Endothelial cell of umbilical vein (primary cell): ENCODE measurements at regions not wholly inside any gene's neighbourhood (a gene's known extent, or its start where the extent isn't known, plus 50 kb on each side); places are given as distances from the start of the nearest gene placed in this dataset.

ENCODE experiments used
- BruUV-seq: library from RNA; stranded (reverse); fragments of 400-500 nt; replicated peaks from 2 replicates; lab custom pipeline; 2021; lab: Mats Ljungman, UMichigan
- CTCF ChIA-PET: fragments of 300-600, 350-600 bp; sonication (Branson Sonifier 250); formaldehyde crosslinking; loops from one replicate; lab custom pipeline; 2021; ENCODE audit warnings: antibody characterized with exemption, inconsistent platforms; lab: Charles Lee
- POLR2A ChIA-PET: fragments of 300-600, 350-600 bp; sonication (Branson Sonifier 250); formaldehyde crosslinking; loops from one replicate; lab custom pipeline; 2021; ENCODE audit warnings: antibody characterized with exemption, inconsistent platforms; lab: Charles Lee
- DNase-seq: peaks from one replicate; pipeline ENCODE4 v3.0.0-alpha.2; 2011; ENCODE audit warnings: low read depth, low spot score
- FAIRE-seq: peaks from 2 replicates; lab custom pipeline; 2011; peaks lifted over from hg19 to GRCh38; lab: Jason Lieb, UNC
- H2AFZ ChIP-seq: 2 replicates; pipeline ENCODE4 v1.6.0; 2012; ENCODE audit warnings: low read depth, low read length, control low read depth, inconsistent platforms
- H3K27ac ChIP-seq: 2 replicates; pipeline ENCODE4 v1.5.1; 2011; ENCODE audit warnings: low read depth, mild to moderate bottlenecking, control low read depth, low read length, moderate library complexity; ENCODE audit not compliant: insufficient read depth
- H3K27me3 ChIP-seq, 2 experiments: 2 replicates each; pipeline versions ENCODE4 v1.6.0 to v1.6.1; 2011; ENCODE audit warnings: low read length in 2 of 2, mixed read lengths in 1 of 2; ENCODE audit not compliant: control insufficient read depth in 2 of 2, insufficient read depth in 2 of 2
- H3K36me3 ChIP-seq, 2 experiments: 2 replicates in 1 of 2; 3 replicates in 1 of 2; pipeline ENCODE4 v1.5.1; 2011; ENCODE audit warnings: low read length in 2 of 2, mild to moderate bottlenecking in 1 of 2, moderate library complexity in 1 of 2; ENCODE audit not compliant: control insufficient read depth in 2 of 2, insufficient read depth in 2 of 2; ENCODE audit errors: extremely low read depth in 1 of 2
- H3K4me1 ChIP-seq: 3 replicates; pipeline ENCODE4 v1.5.1; 2011; ENCODE audit warnings: mild to moderate bottlenecking, low read length; ENCODE audit not compliant: control insufficient read depth, insufficient read depth; ENCODE audit errors: extremely low read depth
- H3K4me2 ChIP-seq: 2 replicates; pipeline ENCODE4 v1.6.1; 2011; ENCODE audit warnings: low read length, control low read depth, mixed read lengths; ENCODE audit not compliant: insufficient read depth
- H3K4me3 ChIP-seq, 3 experiments: fragments of 200-600 bp in 1 of 3; sonication (generic), shearing (Covaris generic) in 1 of 3; replicated peaks in 1 of 3; 2 replicates each; pipeline ENCODE4 v1.5.1; 2011 to 2016; ENCODE audit warnings: control low read depth in 3 of 3, low read length in 3 of 3, mild to moderate bottlenecking in 2 of 3, inconsistent platforms in 1 of 3, low read depth in 1 of 3, moderate library complexity in 1 of 3; ENCODE audit not compliant: insufficient read depth in 1 of 3
- H3K79me2 ChIP-seq: 2 replicates; pipeline ENCODE4 v1.6.0; 2012; ENCODE audit warnings: low read length, inconsistent platforms; ENCODE audit not compliant: control insufficient read depth, insufficient read depth
- H3K9ac ChIP-seq: replicated peaks from 2 replicates; pipeline ENCODE3; 2011; ENCODE audit warnings: low read length, control low read depth; ENCODE audit not compliant: insufficient read depth; ENCODE audit errors: extremely low read depth
- H3K9me1 ChIP-seq: replicated peaks from 3 replicates; pipeline ENCODE4 v1.6.0; 2011; ENCODE audit warnings: mild to moderate bottlenecking, low read length; ENCODE audit not compliant: control insufficient read depth, insufficient read depth; ENCODE audit errors: extremely low read depth
- H3K9me3 ChIP-seq: replicated peaks from 2 replicates; pipeline ENCODE4 v1.5.1; 2012; ENCODE audit warnings: low read length, inconsistent platforms; ENCODE audit not compliant: control insufficient read depth, insufficient read depth
- H4K20me1 ChIP-seq: replicated peaks from 2 replicates; pipeline ENCODE3; 2011; ENCODE audit warnings: mild to moderate bottlenecking, low read length; ENCODE audit not compliant: control insufficient read depth, insufficient read depth; ENCODE audit errors: extremely low read depth
- CTCF ChIP-seq, 2 donors: IDR thresholded peaks; 1 replicate in 1 of 2; 2 replicates in 1 of 2; pipeline ENCODE4 v1.5.1; 2011; ENCODE audit warnings: low read length in 2 of 2, mild to moderate bottlenecking in 2 of 2, moderate library complexity in 2 of 2, control low read depth in 1 of 2, inconsistent platforms in 1 of 2, low read depth in 1 of 2; ENCODE audit not compliant: insufficient read depth in 1 of 2; ENCODE audit errors: extremely low read depth in 1 of 2
- EZH2 ChIP-seq: IDR thresholded peaks from 2 replicates; pipeline ENCODE4 v1.6.1; 2012; ENCODE audit warnings: borderline replicate concordance, low read depth, mild to moderate bottlenecking, moderate library complexity, low read length, inconsistent platforms; ENCODE audit not compliant: severe bottlenecking
- FOS ChIP-seq: IDR thresholded peaks from 2 replicates; pipeline ENCODE4 v1.6.1; 2011; ENCODE audit warnings: mild to moderate bottlenecking, low read length, moderate library complexity, borderline replicate concordance; ENCODE audit not compliant: insufficient read depth
- GATA2 ChIP-seq: IDR thresholded peaks from 2 replicates; pipeline ENCODE4 v1.7.0; 2011; ENCODE audit warnings: low read depth, mild to moderate bottlenecking, moderate library complexity, mixed read lengths, low read length; ENCODE audit not compliant: insufficient read length, insufficient read depth
- JUN ChIP-seq: IDR thresholded peaks from 2 replicates; pipeline ENCODE4 v1.6.1; 2011; ENCODE audit warnings: borderline replicate concordance, low read depth; ENCODE audit not compliant: insufficient read length, insufficient read depth
- MAX ChIP-seq: IDR thresholded peaks from 2 replicates; pipeline ENCODE4 v1.6.1; 2011; ENCODE audit not compliant: insufficient read depth, insufficient read length
- MYC ChIP-seq: IDR thresholded peaks from one replicate; pipeline ENCODE4 v1.6.1; 2011; ENCODE audit warnings: mild to moderate bottlenecking, low read depth, low read length
- POLR2A ChIP-seq: IDR thresholded peaks from 2 replicates; pipeline ENCODE4 v1.6.1; 2012; ENCODE audit warnings: low read depth, mild to moderate bottlenecking, control low read depth, low read length
- POLR2AphosphoS5 ChIP-seq: IDR thresholded peaks from 2 replicates; pipeline ENCODE4 v1.6.1; 2012; ENCODE audit warnings: low read depth, mild to moderate bottlenecking, control low read depth, low read length, moderate library complexity; ENCODE audit not compliant: insufficient read depth
- dilution Hi-C: fragments of 300-500 bp; cut with MboI; formaldehyde crosslinking; loops from one replicate; pipeline ENCODE4 v1.15.0; 2019; ENCODE audit warnings: low sequenced_read_pairs; ENCODE audit not compliant: extremely low pct_ligation_motif_present
- intact Hi-C: fragments of 100-400 bp; cut with micrococcal nuclease; formaldehyde crosslinking; loops from one replicate; pipeline ENCODE4 v1.10.0; 2022

GRCh38 chr2:207403950-207404349 lies 125.8 kb upstream of the CREB1 start:
- Histone ChIP-seq H3K27ac (no peak overlapping the region), H4K20me1 (no peaks in the 10 kb centered on the region), H3K9me1 (no peaks in the 10 kb centered on the region), H2AFZ (no peak overlapping the region), H3K27me3 (no peaks in the 10 kb centered on the region), H3K9ac (no peak overlapping the region), H3K79me2 (no peaks in the 10 kb centered on the region), H3K4me3 (no peak overlapping the region), H3K4me2 (no peak overlapping the region), H3K9me3 (no peaks in the 10 kb centered on the region), H3K36me3 (no peaks in the 10 kb centered on the region), H3K4me1 (no peaks in the 10 kb centered on the region)
- intact Hi-C loops (no loop called here), dilution Hi-C loops (no loop called here)
- ChIA-PET CTCF (no interaction called here), POLR2A (no interaction called here)
- no peak for DNase-seq
- no TSS peak for BruUV-seq
- no peak for FAIRE-seq
- TF ChIP-seq POLR2AphosphoS5 (no peak), FOS (no peak), GATA2 (no peak), MAX (no peak), JUN (no peak), POLR2A (no peak), EZH2 (no peak), MYC (no peak), CTCF (IDR thresholded peaks at IDR 0.05; ENCODE audit: extremely low read depth in 1 of 2, insufficient read depth in 1 of 2, low read depth in 1 of 2, low read length in 2 of 2) (no peak)
